ENCODE measurements at regions not wholly inside any gene's neighbourhood (a gene's known extent, or its start where the extent isn't known, plus 50 kb on each side); places are given as distances from the start of the nearest gene placed in this dataset.

DNA sequence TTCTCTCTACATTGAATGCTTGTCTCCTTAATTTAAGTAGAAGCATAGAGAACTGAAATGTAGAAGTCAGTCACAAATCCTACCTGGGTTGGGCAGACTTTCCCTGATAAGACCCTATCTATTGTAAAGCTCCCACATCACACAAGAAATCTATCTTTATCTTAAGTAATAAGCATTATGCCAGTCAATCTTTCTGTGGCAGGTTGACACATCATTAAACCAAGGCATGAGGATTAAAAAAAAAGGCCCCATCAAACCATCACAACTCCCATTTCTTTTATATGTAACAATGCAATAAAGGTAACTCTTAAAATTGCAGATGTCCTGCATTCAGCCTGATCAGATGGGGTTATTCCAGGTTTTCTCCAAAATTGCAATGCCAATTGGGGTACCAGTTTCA is 311.8 kb downstream of the TOX3 start:
- DNase-seq (ENCODE audit: low read depth in 2 of 2) = no peak

DNA sequence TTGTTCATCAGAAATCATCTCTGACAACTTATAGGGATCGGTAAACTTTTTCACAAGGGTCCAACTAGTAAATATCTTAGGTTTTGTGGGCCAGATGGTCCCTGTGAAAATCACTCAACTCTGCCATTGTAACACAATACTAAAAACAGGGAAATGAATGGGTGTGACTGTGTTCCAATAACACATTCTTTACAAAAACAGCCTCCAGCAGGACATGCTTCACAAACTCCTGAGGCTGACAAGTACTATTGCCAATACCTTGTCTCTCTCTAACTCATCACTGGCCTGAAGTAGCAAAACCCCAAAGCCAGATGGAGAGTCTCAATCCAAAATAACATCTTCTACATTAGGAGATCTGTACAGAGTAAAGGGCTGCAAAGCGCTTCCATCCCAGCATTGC is 312.3 kb downstream of the TOX3 start:
- no peak for DNase-seq (ENCODE audit: low read depth in 2 of 2)

DNA sequence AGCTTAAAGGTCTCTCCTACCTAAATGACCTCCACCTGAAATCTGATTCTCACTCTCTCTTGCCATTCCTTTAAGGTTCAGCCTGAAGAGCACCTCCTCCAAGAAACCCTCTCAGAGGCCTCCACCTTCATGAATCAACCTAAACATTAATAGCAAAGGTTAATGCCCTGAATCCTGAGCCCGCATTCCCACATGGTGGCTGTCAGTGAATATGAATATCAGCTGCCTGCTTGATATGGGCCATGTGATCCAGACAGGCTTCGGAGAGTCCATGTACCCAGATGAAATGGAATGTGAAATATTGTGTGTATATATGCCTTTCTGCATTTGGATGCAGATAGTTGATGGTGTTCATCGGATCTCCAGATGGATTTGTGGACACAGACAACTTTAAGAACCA is 317.5 kb downstream of the TOX3 start:
- no peak for DNase-seq (ENCODE audit: low read depth in 2 of 2)

DNA sequence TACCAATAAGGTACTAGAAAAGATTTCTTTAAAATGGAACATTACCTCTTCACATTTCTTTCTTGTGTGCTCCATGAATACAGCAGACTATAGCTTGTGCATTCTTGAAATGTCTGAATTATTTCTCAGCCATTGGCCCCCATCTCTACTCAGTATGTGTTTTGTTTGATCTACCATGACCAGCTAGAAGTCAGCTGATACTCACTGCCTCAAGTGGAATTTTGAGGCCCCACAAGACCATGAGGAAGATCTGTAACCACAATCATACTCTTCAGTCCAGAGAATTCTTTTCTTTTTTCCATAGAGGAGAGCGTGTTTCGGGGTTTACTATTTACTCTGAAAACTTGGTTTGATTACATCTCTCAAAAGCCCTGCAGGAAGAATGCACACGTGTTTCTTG is 319.1 kb downstream of the TOX3 start:
- DNase-seq (ENCODE audit: low read depth in 2 of 2) = no peak

DNA sequence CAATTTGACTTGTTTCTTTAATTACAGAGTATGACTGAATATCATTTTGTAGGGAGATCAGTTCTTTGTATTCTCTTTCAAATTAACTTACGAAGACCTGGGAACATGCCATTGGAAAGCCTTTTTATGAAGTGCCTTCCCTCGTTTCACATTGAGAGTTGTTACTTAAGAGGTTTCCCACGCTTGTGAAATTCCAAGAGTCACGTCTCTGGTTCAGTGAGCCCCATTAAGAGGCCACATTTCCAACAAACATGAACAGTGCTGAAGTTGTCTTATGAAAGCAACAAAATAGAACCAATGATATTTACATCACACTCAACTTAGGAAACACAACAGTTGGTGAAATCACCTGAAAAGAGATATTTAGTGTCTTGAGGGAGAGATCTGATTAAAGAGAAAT is 334.1 kb downstream of the TOX3 start:
- no peak for DNase-seq (ENCODE audit: low read depth in 2 of 2)

DNA sequence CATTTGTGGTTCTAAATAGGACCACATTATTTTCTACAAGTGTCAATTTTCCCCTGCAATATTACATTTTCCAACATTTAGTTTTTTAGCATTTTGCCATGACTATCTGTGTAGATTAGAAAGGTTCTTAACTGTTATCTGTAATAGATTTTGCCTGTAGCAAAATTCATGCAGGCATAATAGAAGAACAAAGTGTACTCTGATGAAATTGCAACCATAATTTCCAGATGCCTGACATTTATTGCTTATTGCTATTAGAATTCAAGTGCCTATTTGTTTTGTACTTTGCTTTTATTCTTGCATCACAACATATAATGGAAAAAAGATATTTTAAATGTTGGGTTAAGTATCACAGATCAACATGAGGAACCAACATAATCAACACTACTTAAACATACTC is 337.7 kb downstream of the TOX3 start:
- DNase-seq (ENCODE audit: low read depth in 2 of 2) = no peak

DNA sequence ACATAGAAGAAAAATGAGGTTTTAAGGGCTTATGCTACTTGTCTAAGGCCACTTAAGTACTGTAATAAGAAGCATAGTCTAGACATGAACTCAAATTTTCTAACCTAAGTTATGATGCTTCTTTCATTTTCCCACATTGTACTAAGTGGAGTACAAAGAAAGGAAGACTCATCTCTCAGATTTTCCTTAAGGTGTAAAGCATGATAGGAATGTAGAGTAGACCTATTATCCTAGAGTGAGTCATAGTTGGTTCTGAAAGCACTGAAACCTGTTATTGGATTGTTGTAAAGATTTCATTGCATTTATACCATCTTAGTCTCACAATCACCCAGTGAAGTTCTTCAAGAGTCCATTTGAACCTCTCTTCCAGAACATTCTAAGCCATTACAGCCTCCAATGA is 343.8 kb downstream of the TOX3 start:
- DNase-seq (ENCODE audit: low read depth in 2 of 2) = no peak

DNA sequence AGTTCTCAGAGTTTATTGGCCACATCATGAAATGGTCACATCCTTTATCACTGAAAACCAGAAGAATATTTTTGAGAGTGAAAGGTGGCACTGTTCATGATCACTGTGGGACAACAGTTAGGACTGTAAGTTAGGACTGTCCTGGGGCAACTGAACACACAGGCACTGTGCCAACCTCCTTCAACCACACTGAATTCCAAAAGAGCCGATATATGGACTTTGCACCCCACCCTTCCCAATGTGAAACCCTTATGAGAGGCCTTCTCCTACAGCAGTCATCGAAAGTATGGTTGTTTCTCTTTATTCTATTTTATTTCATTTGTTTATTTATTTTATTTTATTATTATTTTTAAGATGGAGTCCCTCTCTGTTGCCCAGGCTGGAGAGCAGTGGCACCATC is 353.5 kb downstream of the TOX3 start:
- DNase-seq (ENCODE audit: low read depth in 2 of 2) = no peak

DNA sequence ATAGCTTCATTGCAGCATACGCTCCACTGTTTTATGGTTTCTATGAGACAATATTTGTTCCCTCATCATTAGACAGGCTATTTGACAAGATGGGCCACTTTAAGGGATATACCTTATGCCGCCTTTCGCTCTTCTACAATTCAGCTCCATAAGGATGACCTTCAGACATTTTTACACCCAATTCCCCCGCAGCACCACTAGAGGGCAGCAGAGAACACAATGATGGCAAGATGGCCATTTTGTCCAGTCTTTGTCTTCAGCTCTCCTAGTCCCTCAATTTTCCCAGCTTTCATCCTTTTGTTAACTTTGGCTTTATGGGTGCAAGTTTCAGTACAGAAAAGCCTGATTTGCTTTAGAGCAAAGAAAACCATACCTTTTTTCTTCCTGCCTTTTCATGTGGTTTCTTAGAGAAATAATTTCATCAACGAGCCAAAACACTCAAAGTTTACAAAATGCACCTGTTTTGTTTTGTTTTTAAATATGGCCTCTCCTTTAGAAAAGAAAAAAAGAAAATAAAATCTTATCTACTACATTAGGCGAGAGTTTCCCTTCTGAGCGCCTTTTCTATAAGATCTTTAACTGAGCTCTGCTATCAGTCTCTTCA is 355.3 kb downstream of the TOX3 start:
- DNase-seq (ENCODE audit: low read depth in 2 of 2) = peak; percentile 7 to 30

DNA sequence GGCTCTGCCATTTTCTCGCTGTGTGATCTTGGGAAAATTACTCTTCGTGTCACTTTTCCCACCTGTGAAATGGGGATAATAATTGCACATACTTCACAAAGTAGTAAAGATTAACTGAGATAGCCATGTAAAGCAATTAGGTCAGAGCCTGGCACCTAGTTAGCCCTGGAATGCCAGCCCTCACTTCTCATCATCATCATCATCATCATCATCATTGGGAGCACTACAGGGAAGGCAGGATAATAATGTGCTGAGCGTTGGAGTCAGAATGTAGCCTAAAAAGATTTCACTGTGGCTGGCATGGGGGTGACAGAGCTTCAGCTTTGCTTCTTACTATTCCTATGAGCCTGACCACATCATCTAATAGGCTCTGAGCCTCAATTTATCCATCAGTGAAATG is 362.6 kb downstream of the TOX3 start:
- DNase-seq (ENCODE audit: low read depth in 2 of 2) = no peak

DNA sequence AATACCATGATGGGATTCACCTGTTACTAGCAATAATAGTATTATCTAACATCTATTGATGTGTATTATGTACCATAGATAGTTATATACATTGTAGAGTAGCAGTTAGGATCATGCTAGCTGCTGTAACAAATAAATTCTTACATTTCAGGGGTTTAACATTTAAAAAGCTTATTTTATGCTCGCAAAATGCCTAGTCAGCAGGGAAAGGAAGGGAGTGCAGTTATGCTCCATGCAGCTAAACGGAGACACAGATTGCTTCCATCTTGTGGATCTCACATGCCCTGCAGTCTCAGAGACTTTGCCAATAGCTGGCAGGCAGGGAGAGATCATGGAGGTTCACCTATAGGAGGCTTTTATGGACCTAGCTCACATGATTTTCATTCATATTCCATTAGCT is 364.1 kb downstream of the TOX3 start:
- DNase-seq (ENCODE audit: low read depth in 2 of 2) = no peak

DNA sequence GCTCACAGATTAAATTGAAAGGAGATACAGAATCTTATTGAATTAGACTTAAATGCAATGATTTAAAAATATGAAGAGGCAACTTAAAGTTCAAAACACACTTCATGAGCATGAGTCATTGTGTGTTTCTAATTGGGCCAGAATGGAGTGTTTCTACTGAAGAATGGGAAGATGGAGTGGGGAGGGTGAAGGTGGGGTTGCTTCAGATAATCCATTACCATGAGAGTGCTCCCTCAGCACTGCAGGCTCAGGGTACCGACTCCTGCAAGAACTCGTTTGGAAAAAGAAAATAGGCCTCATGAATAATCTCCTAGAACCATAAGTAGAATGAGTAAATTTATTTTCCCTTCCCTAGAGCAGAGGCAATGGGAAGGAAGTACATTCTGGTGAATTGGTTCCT is 372.8 kb downstream of the TOX3 start:
- no peak for DNase-seq (ENCODE audit: low read depth in 2 of 2)

DNA sequence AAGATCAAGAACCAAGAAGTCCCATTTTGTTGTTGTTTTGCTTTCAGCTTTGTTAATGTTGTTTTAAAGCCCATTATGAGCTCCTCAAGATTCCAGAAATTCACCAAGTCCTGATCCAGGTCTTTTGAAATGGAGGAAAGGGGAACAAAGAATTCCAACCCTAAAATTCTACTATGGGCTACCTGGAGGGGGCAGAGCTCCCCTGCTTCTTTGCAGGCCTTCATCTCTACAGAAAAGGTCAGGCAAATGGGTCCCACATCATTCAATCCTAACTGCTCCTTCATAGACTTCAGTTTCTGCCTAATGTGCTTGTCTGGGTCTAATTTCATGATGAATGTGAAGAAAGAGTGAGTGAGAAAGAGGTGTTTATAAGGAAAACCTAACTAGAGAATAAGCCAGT is 375.5 kb downstream of the TOX3 start:
- no peak for DNase-seq (ENCODE audit: low read depth in 2 of 2)

DNA sequence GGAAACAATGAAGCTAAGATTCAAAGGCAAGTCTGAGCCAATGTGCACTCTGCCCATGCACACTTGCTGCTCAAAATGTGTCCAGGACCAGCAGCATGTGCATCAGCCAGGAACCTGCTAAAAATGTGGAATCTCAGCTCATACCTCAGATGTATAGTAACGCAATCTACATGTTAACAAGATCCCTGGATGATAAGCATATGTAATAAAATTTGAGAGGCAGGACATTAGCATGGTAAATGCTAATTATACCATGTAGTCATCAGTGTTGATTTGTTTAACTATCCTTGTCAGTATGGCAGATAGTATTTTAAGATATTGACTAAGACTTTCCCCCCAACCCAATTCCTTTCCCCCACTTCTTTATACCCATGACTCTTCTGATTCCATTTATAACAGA is 379.6 kb downstream of the TOX3 start:
- DNase-seq (ENCODE audit: low read depth in 2 of 2) = no peak

DNA sequence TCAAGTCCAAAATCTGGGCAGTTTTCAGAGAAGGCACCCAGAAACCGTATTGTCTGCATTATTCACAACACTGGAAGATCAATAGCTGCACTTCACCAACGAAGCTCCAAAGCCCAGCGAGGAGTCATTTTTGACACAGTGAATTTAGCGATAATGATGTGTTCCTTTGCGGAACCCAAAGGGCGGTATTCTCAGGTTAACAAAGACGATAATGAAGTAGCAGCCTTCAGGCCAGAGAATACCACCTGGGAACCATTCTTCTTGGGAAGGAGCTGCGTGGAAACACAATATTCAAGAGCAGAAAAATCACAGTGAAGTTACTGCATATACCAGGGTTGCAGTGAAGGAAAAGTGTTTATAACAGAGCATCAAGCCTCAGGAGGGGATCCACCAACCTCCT is 381.0 kb downstream of the TOX3 start:
- no peak for DNase-seq (ENCODE audit: low read depth in 2 of 2)

DNA sequence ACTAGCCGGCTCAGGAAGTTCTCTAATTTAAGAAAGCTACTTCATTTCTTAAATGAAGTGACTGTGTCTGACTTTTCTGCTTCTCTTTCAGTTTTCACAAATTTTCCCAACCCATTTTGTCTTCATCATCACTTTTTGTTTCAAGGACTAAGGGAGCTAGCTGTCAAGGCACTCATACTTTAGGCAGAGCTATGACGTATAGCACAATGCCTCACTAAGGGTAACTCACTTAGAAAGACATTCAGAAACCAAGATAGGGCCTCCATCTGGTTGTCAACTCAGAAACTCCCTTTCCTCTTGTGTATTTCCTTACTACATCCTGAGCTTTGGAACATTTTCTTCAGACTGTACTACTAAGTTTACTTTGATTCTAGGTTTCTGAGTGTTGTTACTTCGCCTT is 397.9 kb downstream of the TOX3 start:
- DNase-seq (ENCODE audit: low read depth in 2 of 2) = no peak

DNA sequence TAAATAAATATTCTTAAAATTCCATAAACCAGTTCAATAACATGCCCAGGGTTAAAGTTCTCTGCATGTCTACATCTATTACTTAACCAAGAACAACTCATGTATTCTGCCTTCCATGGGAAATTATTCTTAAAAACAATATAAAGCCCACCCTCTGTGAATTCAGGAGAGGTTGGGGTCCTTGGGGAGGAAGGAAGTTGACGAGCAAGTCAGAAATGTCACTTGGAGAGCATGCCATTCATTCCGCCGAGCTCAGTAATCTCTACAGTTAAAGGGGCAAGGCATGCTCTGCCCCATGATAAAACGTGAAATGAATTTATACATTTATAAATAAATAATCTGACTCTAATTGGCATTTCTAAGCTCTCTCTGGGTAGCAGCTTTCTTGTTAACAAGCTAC is 405.1 kb downstream of the TOX3 start:
- DNase-seq (ENCODE audit: low read depth in 2 of 2) = no peak

DNA sequence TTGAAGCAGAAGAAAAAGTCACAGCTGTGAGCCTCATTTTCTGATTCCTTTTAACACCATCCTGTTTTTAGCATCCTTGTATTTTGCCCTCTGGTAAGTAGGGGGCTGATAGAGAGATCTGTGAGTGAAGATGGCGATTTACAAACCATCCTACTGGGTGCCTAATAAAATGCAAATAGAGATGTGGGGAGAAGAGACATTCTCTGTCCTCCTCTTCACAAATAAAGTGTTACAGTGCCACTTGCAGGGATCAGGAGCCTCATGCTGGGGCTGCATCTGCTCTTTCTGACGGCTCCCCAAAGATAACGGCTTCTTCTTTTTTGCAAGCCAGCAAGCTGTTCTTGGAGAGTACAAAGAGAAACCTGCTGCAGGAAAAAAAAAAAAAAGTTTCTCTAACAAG is 418.6 kb downstream of the TOX3 start:
- no peak for DNase-seq (ENCODE audit: low read depth in 2 of 2)

DNA sequence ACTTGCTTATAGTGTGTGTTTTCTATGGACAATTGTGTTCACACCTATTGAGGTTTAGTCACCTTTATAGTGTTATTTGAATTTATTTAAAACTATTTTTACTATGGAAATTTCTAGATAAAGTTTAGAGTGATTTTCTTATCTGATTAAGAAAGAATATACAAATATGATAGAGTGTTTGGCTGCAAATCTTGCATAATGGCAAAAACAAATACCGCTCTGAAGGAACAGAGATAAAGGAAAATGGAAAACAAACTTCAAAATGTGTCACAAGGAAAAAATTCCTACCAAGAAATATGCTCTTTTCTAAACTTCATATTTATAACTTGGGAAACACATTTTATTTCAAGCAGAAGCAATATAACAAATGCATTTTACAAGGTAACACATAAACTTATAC is 423.1 kb downstream of the TOX3 start:
- no peak for DNase-seq (ENCODE audit: low read depth in 2 of 2)

DNA sequence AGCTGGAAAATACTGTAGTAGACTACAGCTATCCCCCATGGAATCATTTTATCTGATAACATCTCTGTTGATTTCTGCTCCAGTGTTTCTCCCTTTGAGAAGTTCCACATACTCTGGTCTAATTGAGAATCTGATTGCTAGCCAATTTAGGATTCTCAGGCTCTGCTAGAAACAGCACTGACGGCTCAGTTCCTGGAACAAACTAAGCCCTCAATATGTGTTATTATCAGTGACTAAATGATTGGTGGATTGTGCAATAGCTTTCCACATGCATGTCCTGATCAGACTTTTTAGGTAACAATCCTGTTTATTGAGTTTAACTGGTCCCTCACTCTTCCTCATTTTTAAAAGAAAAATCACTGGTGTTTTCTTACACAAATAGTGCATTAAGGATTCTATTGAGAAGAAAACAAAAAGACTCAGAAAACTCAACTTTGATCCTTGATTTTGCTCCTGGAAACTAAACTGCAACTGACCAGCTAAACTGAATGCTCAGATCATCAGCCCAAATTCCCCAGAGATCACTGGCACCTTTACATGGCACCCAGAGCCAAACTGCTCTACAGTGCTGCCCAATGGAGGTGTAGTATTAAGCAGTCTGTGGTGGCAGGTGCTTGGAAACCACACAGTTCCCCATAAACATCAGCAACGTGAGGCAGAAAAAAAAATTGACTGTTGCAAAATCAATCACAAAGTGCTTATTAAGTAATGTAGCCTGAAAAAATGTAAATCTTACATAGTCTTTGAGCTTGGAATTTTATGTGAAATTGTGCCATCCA is 423.7 kb downstream of the TOX3 start:
- no peak for DNase-seq (ENCODE audit: low read depth in 2 of 2)

DNA sequence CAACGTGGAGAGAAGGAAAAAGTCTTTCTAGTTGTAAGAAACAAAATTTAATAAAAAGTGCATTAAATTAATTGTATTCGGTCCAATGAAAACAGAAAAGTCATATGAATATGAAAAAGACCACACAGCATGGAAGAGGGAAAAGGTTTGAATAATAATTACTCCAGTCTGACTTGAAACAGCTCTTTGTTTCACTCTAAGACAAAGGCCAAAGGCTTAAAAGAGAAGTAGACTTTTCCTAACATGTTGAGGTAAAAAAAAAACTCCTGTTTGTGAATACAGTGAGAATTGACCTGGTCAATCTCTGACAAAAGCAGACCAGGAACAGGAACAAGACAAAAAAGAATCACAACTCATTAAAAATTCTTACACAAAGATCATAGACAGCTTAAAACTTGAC is 429.8 kb downstream of the TOX3 start:
- no peak for DNase-seq (ENCODE audit: low read depth in 2 of 2)

DNA sequence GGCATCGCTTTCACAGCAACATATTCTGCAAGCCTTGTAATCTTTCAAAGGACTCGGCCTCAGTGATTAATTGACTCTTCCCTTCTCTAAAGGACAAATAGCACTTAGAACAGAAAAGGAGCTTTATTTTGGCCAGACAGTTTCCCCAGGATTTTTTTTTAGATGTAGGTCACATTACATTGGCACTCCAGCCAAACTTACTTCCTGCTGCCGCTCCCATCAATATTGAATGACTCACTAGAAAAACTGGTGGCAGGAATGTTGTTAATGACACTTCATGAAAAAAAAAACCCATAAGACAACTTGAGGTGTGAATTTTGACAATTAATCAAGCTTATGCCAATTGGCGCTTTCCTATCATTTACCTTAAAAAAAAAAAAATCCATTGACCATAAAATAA is 432.6 kb downstream of the TOX3 start:
- no peak for DNase-seq (ENCODE audit: low read depth in 2 of 2)

DNA sequence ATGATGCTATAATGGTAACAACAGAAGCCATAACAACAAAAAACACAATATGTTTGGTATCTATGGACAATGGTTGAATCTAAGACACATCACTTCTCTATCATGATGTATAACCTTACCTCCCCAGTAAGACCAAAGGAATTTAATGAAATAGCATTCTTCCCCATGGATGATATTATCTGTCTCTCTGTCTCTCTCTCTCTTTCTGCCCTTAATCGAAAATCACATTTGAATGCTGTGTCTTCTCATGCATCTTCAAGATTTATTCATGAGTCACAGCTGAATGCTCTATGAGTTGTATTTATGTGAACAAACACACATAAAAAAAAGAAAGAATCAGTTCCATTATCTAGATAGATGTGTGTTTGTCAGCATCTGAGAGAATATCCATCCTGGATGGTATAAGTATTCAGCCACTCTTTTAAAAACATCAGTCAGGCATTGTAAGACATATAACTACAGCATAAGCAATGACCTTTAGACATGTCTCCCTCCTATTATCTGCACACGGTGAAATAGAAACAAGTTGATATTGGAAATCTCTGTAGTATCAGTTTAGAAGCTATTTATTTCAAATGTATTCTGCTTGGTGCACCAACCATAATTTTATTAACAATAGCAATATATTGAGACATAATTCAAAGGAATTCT is 433.3 kb downstream of the TOX3 start:
- no peak for DNase-seq (ENCODE audit: low read depth in 2 of 2)
